Natural killer cell (primary cell): ENCODE measurements at regions not wholly inside any gene's neighbourhood (a gene's known extent, or its start where the extent isn't known, plus 50 kb on each side); places are given as distances from the start of the nearest gene placed in this dataset.

ENCODE experiments used
- ATAC-seq, 3 donors: fragments of 150-1000 bp in 2 of 3; fragments of 200-7000 bp in 1 of 3; cut with Tn5 transposase; 1 replicate in 1 of 3; 2 replicates in 2 of 3; pipeline ENCODE4 v1.10.0; 2021; ENCODE audit warnings: mild to moderate bottlenecking in 2 of 3, moderate library complexity in 2 of 3
- DNase-seq, 2 donors: peaks; one replicate each; pipeline versions ENCODE4 v3.0.0 to v3.0.0-alpha.2; 2013 to 2021; ENCODE audit warnings: mixed read lengths in 1 of 2
- H3K27ac ChIP-seq: one replicate; pipeline ENCODE4 v1.5.1; 2013; ENCODE audit warnings: mild to moderate bottlenecking, low read length
- H3K27me3 ChIP-seq: one replicate; pipeline ENCODE4 v1.6.1; 2013; ENCODE audit warnings: low read length; ENCODE audit not compliant: control insufficient read depth, insufficient read depth
- H3K36me3 ChIP-seq: one replicate; pipeline ENCODE4 v1.6.1; 2013; ENCODE audit warnings: low read length; ENCODE audit not compliant: control insufficient read depth, insufficient read depth
- H3K4me1 ChIP-seq: one replicate; pipeline ENCODE4 v1.6.1; 2013; ENCODE audit warnings: low read length; ENCODE audit not compliant: control insufficient read depth, insufficient read depth
- H3K4me3 ChIP-seq: one replicate; pipeline ENCODE4 v1.5.1; 2013; ENCODE audit warnings: low read length
- H3K9me3 ChIP-seq: one replicate; pipeline ENCODE4 v1.6.1; 2013; ENCODE audit warnings: low read length; ENCODE audit not compliant: control insufficient read depth, insufficient read depth
- H3K27ac Mint-ChIP-seq, 2 donors: one replicate each; pipeline ENCODE4 v1.8.0; 2022; ENCODE audit warnings: mild to moderate bottlenecking in 2 of 2, mixed read lengths in 2 of 2, moderate library complexity in 1 of 2
- H3K27me3 Mint-ChIP-seq, 2 donors: one replicate each; pipeline ENCODE4 v1.8.0; 2022; ENCODE audit warnings: low read depth in 2 of 2, mixed read lengths in 2 of 2
- H3K36me3 Mint-ChIP-seq: one replicate; pipeline ENCODE4 v1.8.0; 2022; ENCODE audit warnings: mixed read lengths
- H3K4me1 Mint-ChIP-seq, 2 donors: one replicate each; pipeline ENCODE4 v1.8.0; 2022; ENCODE audit warnings: mixed read lengths in 2 of 2
- H3K4me3 Mint-ChIP-seq: one replicate; pipeline ENCODE4 v1.8.0; 2022; ENCODE audit warnings: mild to moderate bottlenecking, moderate library complexity, mixed read lengths
- H3K9me3 Mint-ChIP-seq, 2 donors: one replicate each; pipeline ENCODE4 v1.8.0; 2022; ENCODE audit warnings: mixed read lengths in 2 of 2
- WGBS: methylation state at CpG from one replicate; pipeline ENCODE4 v1.1.7; 2013; ENCODE audit warnings: missing lambda C conversion rate; ENCODE audit not compliant: insufficient coverage; 5-methylcytosine and 5-hydroxymethylcytosine counted together
- intact Hi-C: fragments of 100-400 bp; cut with micrococcal nuclease; formaldehyde crosslinking; loops from one replicate; pipeline ENCODE4 v1.14.2; 2022
- TF ChIP-seq, protein P1 (sequence below): fragments of 200-600 bp; IDR thresholded peaks from one replicate; pipeline ENCODE4 v1.8.0; 2022; ENCODE audit warnings: antibody characterized with exemption

DNA sequence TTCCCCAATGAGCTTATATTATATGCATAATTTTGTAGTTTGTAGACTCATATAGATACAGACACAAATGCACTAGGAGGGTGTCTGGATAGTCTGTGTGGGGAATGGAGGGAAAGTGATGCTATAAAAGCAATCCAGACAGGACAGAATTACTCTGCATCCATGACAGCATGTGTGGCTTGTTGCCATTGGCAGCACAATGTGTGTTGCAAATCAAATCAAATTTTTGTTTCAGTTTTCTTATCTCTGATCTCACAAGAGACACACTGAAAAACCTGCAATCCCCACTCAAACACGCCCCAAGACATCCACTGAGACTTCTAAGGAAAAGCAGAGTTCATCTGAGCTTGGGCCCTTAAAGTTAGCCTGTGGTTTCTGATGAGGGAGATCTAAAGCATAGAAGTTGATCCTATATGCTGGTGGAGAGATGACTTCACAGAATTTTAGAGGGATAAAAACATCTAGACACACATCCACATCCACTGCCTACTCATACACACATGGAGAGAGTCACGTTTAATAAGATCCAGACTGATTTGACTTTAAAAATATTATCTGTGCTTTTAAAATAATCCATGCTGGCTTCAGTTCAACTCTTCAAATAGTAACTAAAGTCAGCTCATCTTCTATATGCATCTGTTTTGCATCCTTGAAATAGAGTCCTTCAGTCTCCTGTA lies 313.0 kb upstream of the PLXNA2 start:
- Histone ChIP-seq H3K9me3 (peaks cover 2% of the 10 kb centered on the region), H3K27ac (no peak overlapping the region), H3K36me3 (no peaks in the 10 kb centered on the region), H3K4me1 (no peaks in the 10 kb centered on the region), H3K4me3 (no peak overlapping the region), H3K27me3 (no peaks in the 10 kb centered on the region)
- DNase-seq (no peak), ATAC-seq (no peak)
- Mint-ChIP-seq H3K36me3 (no peaks in the 10 kb centered on the region), H3K4me1 (no peaks in the 10 kb centered on the region), H3K27me3 (peaks cover 0 to 3% of the 10 kb centered on the region in 2 donors), H3K27ac (no peak overlapping the region), H3K4me3 (no peak overlapping the region), H3K9me3 (peaks cover 0 to 3% of the 10 kb centered on the region in 2 donors)
- TF ChIP-seq, protein P1, sequence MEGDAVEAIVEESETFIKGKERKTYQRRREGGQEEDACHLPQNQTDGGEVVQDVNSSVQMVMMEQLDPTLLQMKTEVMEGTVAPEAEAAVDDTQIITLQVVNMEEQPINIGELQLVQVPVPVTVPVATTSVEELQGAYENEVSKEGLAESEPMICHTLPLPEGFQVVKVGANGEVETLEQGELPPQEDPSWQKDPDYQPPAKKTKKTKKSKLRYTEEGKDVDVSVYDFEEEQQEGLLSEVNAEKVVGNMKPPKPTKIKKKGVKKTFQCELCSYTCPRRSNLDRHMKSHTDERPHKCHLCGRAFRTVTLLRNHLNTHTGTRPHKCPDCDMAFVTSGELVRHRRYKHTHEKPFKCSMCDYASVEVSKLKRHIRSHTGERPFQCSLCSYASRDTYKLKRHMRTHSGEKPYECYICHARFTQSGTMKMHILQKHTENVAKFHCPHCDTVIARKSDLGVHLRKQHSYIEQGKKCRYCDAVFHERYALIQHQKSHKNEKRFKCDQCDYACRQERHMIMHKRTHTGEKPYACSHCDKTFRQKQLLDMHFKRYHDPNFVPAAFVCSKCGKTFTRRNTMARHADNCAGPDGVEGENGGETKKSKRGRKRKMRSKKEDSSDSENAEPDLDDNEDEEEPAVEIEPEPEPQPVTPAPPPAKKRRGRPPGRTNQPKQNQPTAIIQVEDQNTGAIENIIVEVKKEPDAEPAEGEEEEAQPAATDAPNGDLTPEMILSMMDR: no peak
- WGBS: 75% methylated on average over 1 of the region's 2 CpGs
- intact Hi-C loops: no loop called here

DNA sequence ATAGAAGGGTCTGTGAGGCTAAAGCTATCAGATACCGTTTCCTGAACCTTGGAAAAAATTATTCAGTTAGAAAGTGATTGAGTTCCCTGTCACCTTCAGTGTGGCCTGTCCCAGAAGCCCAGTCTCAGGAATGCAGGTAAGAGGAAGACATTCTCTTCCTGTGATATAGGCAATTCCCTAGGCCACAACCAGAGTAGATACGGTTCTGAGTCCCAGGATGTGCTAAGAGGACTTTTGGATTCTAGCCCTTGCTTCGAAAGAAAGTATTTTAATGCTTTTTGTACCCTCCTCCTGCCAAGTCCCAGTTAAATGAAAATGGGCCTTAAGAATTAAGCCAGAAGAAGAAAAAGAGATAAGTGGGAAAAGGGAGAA lies 313.5 kb upstream of the PLXNA2 start:
- H3K27me3 ChIP-seq: no peaks in the 10 kb centered on the region
- ATAC-seq (no peak), DNase-seq (no peak)
- H3K4me1 ChIP-seq: no peaks in the 10 kb centered on the region
- H3K9me3 Mint-ChIP-seq: peaks cover 0 to 3% of the 10 kb centered on the region in 2 donors
- 77% methylated on average over 3 of the region's 3 CpGs for WGBS
- peaks cover 0 to 3% of the 10 kb centered on the region in 2 donors for H3K27me3 Mint-ChIP-seq
- TF ChIP-seq, protein P1: no peak
- peaks cover 2% of the 10 kb centered on the region for H3K9me3 ChIP-seq
- H3K4me1 Mint-ChIP-seq: no peaks in the 10 kb centered on the region
- H3K4me3 ChIP-seq: no peak overlapping the region
- no peak overlapping the region for H3K4me3 Mint-ChIP-seq
- H3K27ac ChIP-seq: no peak overlapping the region
- no peaks in the 10 kb centered on the region for H3K36me3 Mint-ChIP-seq
- no peak overlapping the region for H3K27ac Mint-ChIP-seq
- H3K36me3 ChIP-seq: no peaks in the 10 kb centered on the region
- intact Hi-C loops: no loop called here

GRCh38 chr1:208559597-208560329 lies 315.6 kb upstream of the PLXNA2 start:
- Histone ChIP-seq H3K36me3 (no peaks in the 10 kb centered on the region), H3K9me3 (no peaks in the 10 kb centered on the region), H3K4me1 (no peaks in the 10 kb centered on the region), H3K4me3 (no peak overlapping the region), H3K27me3 (no peaks in the 10 kb centered on the region), H3K27ac (no peak overlapping the region)
- Mint-ChIP-seq H3K27ac (no peak overlapping the region), H3K4me3 (no peak overlapping the region), H3K36me3 (no peaks in the 10 kb centered on the region), H3K9me3 (peaks cover under 1 to 3% of the 10 kb centered on the region in 2 donors), H3K4me1 (no peaks in the 10 kb centered on the region), H3K27me3 (peaks cover 0 to 3% of the 10 kb centered on the region in 2 donors)
- ATAC-seq (no peak), DNase-seq (no peak)
- TF ChIP-seq, protein P1: no peak
- WGBS: 90% methylated on average over 5 of the region's 6 CpGs
- intact Hi-C loops: no loop called here
